NCI-H2081 treated with DMSO at 0.1 percent for 48 hours (cell line): ENCODE measurements at regions not wholly inside any gene's neighbourhood (a gene's known extent, or its start where the extent isn't known, plus 50 kb on each side); places are given as distances from the start of the nearest gene placed in this dataset.

Experiments
- DNase-seq: peaks from one replicate; lab custom pipeline; 2025; lab: John Stamatoyannopoulos, UW

GRCh38 chr2:239569401-239570090 is 168.7 kb upstream of the HDAC4 start:
- DNase-seq, result no peak

GRCh38 chr2:239568601-239569000 is 167.8 kb upstream of the HDAC4 start:
- DNase-seq, result no peak

GRCh38 chr2:239567786-239568185 is 167.0 kb upstream of the HDAC4 start:
- no peak for DNase-seq

GRCh38 chr2:239566995-239567568 is 166.3 kb upstream of the HDAC4 start:
- no peak for DNase-seq

- DNase-seq, result no peak
Measured at GRCh38 chr2:239566162-239566994, 165.6 kb upstream of the HDAC4 start.

- DNase-seq, result no peak
Measured at GRCh38 chr2:239564587-239564986, 163.8 kb upstream of the HDAC4 start.

GRCh38 chr2:239563561-239563960 is 162.7 kb upstream of the HDAC4 start:
- no peak for DNase-seq

GRCh38 chr2:239561446-239562001 is 160.7 kb upstream of the HDAC4 start:
- no peak for DNase-seq

- DNase-seq, result no peak
Measured at GRCh38 chr2:239559417-239560261, 158.8 kb upstream of the HDAC4 start.

GRCh38 chr2:239558661-239559060 is 157.8 kb upstream of the HDAC4 start:
- no peak for DNase-seq

- no peak for DNase-seq
Measured at GRCh38 chr2:239557516-239557915, 156.7 kb upstream of the HDAC4 start.

- DNase-seq, result no peak
Measured at GRCh38 chr2:239555571-239555905, 154.7 kb upstream of the HDAC4 start.

- no peak for DNase-seq
Measured at GRCh38 chr2:239554766-239555570, 154.1 kb upstream of the HDAC4 start.

- no peak for DNase-seq
Measured at GRCh38 chr2:239553376-239554000, 152.7 kb upstream of the HDAC4 start.

GRCh38 chr2:239552213-239552926 is 151.6 kb upstream of the HDAC4 start:
- no peak for DNase-seq

GRCh38 chr2:239551206-239551605 is 150.4 kb upstream of the HDAC4 start:
- DNase-seq, result no peak

- DNase-seq, result no peak
Measured at GRCh38 chr2:239550357-239550756, 149.5 kb upstream of the HDAC4 start.

- no peak for DNase-seq
Measured at GRCh38 chr2:239549711-239550255, 149.0 kb upstream of the HDAC4 start.

- DNase-seq, result no peak
Measured at GRCh38 chr2:239548965-239549595, 148.3 kb upstream of the HDAC4 start.
